HG03378 (cell line): ENCODE measurements at regions not wholly inside any gene's neighbourhood (a gene's known extent, or its start where the extent isn't known, plus 50 kb on each side); places are given as distances from the start of the nearest gene placed in this dataset.
"Not testable (repeated sequence)": the region's sequence is repeated elsewhere in the genome, so short reads cannot be mapped to it uniquely, and the experiment has no call there.

Experiments
- ATAC-seq: cut with Tn5 transposase; IDR thresholded peaks from one replicate; pipeline ENCODE4 v1.9.1; 2021; ENCODE audit warnings: mild to moderate bottlenecking, moderate library complexity; ENCODE audit not compliant: unreplicated experiment

DNA sequence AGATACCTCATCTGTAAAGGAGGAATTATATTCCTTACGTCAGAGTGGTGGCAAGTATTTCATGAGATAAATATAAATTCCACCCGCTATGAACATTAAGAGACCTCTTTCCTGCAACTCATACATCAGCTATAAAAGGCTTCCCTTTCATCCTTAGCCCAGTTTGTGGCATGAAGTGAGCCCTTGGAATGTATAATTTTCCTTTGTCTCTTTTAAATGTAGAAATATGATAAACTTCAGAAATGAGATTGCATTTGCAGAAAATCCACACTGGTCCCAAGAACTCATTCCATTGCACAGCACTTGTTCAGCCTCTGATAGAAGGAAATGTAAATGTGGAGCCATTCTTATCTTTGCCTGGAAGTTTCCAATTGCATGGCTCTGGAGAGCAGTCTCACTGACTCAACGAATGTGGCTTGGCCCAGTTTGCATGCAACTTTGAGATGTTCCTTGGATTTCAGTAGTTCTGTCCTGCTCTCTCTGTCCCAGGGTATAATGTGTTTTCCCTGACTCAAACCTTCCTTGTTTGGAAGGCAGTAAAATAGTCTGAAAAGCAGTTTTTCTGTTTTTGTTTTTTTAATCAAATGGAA is 746.4 kb downstream of the CDH11 start:
- no peak for ATAC-seq

DNA sequence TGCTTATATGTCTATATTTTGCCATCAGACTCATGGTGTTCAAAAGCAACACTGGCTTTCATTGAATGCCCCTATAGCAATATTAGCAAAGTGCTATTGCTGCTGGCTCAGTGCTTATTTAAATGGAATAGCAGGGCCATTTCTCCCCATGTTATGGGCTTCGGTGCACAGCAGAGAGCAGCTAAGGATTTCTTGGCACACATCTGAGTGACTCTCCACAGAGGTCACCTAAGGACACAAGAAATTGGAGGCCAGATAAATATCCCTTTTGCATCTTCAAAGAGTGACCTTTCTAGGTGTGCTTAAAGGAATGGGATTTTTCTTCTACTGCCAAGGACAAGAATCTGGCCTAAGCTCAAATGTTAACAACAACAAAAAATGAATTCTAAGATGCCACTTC is 751.8 kb downstream of the CDH11 start:
- ATAC-seq = no peak

DNA sequence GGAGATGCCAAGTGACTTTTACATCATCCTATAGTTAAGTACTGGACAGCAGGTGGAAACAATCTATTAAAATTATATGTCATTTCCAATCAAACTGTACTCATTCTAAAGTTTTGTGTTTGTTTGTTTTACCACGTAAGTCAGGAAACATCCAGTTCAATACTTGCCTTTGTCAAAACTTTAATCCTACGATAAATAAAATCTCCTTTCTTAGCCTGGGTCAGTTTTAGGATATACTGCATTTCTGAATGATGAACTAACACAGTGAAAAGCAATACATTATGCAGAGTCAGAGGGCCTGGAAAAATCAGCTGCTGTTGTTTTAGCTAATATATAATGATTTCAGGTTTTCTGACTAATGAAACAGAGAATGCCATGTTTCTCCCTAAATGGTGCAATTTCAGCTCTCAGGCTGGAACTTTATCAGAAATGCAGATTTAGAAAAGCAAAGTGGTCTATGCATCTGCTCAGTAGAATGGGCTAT is 756.4 kb downstream of the CDH11 start:
- no peak for ATAC-seq

DNA sequence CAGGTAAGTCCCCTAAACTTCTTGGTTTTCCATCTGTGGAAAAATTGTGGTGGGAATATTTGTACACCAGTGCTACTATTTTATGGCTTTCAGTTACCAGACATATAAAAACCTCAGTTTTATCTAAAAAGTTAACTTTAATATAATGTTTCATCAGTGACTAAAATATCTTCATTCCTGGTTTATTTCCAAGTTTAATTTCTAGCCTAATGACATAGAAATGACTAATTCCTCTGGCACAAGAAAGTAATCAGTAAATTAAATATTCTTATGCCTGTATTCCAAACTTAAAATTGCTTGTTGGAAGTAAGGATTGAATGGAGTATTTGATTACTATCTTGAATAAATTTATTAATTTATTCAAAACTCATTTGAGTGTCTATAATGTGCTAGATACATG is 757.0 kb downstream of the CDH11 start:
- no peak for ATAC-seq

DNA sequence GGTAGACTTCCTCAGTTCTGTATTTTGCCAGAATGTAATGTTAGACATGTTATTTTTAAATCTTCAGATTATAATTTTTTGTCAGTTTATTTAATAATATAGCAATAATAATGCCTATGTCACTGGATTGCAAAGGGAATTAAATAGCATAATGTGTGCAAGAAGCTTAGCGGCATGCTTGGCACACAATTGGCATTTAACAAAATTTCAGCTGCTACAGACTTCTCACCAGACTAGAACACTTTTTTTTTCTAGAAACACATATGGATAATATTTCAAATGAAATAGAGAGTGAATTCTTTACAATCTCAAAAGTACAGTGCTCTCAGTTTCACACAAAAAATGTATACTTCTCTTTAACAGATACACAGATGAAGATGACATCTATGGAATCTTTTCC is 757.4 kb downstream of the CDH11 start:
- ATAC-seq = no peak

DNA sequence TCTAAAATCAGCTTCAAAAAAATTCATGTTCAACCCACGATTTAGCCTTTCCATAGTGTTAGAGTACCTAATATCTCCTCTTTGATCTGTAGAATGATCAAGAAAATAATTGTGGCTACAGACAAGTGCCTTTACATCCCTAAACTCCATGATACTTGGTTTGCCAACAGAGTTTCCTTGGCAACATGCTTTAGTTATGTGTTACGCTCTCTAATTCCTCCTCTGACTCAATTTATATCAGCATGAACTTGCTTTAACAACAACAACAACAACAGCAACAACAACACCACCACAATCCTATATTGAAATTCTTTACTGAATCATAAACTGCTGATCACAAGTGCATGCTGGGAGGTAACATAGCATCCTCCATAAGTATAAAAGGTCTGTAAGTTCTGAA is 757.8 kb downstream of the CDH11 start:
- ATAC-seq = no peak

DNA sequence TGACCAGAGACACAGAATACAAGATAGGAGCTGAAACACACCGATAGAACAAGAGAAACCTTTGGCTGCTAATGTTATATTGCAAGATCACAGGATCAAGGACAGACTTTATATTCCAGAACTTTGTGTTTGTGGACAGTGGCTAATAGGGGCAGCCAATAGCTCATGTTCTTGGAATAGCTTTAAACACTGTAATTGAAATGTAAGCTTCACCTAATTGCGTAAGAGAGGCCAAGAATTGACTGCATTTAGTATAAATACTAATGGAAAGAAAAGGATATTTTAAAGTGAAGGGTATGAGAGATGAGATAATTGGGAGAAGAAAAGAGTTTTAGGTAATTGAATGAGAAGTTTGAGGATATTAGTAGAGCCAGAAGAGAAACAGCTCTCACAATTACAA is 758.8 kb downstream of the CDH11 start:
- ATAC-seq = no peak

DNA sequence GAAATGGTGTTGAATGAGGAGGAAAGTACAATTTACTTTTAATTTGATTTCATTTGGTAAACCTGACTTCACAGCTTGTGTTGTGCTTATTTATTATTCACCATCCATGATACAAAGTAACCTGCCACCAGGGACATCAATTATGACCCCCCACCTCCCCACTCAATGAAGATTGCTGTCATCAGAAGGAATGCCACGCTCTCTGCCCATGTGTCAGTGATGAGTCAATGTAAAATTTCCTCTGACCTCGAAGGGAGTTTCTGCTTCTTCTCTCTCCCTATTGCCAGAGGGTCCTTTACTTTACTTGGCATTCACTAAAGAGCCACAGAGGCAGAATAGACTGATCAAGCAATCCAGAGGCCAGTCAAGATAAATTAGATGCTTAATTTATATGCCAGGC is 759.7 kb downstream of the CDH11 start:
- no peak for ATAC-seq

DNA sequence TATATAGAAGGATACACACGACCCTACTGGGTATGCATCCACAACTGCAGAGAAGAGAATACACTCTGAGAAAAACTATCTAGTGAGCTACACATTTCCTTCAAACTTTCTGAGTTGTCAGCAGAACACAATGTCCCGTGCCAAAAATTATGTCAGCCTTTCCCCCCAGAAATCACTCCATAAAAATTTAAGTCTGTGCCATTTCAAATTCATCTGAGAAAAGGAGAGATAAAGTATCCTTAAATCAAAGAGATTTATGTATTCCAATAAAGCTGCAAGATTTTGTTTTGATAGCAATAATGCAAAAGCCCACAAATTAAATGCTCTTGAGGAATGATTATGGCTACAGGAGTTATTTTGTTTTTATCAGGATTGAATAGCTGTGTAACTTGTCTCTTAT is 760.1 kb downstream of the CDH11 start:
- no peak for ATAC-seq

DNA sequence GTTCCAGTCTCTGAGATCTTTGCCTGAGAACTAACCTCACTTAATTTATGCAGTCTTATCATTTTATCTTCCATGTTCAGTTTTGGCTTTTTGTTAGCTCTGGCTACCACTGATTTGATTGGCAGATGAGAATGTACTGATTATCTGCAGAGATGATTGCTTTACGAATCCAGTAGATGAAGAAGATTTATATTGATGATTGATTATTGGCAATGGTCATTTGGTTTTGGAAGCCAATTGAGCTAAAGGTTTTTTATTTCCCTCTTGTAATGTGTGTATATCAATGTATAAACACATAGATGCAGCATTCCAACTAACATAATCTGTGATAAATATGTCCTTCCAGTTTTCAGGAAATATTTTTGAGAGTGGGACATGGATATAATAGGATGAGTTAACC is 763.6 kb downstream of the CDH11 start:
- no peak for ATAC-seq

DNA sequence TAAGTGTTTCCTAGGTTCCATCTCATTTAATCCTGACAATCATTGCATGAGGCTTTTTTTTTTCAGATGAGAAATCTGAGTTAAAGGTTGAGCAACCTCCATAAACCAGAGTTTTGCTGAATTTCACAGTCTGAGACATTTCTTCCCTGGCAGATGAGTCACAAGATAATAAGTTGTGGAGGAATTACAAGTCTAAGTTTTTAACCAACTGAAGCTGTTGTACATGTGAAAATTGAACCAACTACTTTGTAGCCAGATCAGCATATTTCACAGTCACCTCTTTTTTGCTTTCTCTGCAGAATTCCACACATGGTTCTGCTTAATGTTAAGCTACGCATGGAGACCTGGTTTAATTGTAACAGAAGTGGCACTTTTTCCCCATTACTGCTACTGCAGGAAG is 765.6 kb downstream of the CDH11 start:
- ATAC-seq = no peak

DNA sequence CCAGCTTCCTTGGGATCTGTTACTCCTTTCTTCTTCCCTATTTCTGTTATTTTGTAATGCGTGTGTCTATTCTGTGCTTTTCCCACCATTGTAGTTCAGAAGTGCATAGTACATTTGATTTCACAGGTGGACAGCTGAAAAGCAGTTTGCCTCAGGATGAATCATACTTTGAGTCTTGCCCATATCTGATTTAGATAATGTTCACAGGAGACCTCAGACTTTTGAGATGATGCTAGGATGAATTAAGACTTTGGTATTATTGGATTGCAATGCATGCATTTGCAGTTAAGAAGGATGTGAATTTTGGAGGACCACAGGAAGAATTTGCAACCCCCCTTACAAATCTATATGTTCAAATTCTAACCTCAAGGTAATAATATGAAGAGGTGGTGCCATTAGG is 769.6 kb downstream of the CDH11 start:
- ATAC-seq = no peak

DNA sequence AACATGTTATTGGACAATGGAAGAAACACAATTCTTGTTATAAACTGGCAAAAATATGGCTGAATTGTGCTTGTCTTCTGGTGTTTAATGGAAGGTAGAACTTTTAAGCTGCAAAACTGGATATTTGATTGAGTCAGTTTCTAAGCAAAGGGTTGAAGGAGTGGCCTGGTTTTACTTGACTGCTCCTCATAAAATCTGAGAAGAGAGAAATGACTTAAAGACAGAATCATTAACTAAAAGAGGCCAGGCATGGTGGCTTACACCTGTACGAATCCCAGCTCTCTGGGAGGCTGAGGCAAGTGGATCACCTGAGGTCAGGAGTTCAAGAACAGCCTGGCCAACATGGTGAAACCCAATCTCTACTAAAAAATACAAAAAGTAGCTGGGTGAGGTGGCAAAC is 770.7 kb downstream of the CDH11 start:
- ATAC-seq = no peak

DNA sequence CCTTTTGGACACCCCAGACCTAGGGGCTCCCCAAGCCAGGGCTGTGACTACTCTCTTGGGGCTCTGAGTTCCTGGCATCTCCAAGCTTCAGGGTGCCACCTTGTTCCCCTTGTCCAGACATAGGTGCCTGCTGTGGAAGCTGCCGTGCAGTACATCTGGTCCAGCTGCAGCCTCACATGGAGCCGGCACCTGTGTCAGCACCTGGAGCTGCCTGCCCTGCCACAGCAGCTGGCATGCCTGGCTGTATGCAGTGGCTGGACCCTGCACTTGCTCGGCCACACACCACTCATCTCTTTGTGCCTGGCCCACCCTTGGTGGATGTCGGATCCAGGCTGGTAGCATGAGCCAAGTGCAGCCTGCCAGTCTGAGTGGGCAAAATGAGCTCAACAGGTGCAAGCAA is 775.8 kb downstream of the CDH11 start:
- ATAC-seq = no peak

DNA sequence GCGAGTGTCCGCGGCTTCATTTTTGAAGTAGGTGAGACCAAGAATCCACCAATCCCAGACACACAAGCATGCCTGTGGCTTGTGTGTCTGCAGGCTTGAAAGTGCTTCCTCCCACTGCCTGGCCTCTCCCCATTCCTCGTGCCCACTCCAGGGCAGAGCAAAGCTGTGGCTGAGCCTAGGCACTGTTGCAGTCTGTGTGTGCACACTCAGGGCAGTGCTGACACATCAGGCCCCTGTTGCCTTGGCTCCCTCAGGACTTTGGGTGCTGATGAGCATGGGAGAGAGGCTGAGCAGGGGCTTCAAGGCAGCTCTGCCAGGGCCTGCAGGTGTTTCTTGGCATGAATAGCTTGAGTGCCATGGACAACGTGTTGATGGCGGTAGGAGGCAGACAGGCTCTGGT is 776.7 kb downstream of the CDH11 start:
- ATAC-seq = no peak

DNA sequence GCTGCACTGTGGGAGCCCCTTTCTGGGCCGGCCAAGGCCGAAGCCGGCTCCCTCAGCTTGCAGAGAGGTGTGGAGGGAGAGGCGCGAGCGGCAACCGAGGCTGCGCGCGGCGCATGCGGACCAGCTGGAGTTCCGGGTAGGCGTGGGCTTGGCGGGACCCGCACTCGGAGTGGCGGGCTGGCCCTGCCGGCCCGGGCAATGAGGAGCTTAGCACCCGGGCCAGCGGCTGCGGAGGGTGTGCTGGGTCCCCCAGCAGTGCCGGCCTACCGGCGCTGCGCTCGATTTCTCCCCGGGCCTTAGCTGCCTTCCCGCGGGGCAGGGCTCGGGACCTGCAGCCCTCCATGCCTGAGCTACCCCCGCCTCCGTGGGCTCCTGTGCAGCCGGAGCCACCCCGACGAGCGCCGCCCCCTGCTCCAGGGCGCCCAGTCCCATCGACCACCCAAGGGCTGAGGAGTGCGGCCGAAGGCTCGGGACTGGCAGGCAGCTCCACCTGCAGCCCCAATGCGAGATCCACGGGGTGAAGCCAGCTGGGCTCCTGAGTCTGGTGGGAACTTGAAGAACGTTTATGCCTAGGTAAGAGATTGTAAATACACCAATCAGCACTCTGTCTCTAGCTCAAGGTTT is 777.9 kb downstream of the CDH11 start:
- not testable (repeated sequence) for ATAC-seq

DNA sequence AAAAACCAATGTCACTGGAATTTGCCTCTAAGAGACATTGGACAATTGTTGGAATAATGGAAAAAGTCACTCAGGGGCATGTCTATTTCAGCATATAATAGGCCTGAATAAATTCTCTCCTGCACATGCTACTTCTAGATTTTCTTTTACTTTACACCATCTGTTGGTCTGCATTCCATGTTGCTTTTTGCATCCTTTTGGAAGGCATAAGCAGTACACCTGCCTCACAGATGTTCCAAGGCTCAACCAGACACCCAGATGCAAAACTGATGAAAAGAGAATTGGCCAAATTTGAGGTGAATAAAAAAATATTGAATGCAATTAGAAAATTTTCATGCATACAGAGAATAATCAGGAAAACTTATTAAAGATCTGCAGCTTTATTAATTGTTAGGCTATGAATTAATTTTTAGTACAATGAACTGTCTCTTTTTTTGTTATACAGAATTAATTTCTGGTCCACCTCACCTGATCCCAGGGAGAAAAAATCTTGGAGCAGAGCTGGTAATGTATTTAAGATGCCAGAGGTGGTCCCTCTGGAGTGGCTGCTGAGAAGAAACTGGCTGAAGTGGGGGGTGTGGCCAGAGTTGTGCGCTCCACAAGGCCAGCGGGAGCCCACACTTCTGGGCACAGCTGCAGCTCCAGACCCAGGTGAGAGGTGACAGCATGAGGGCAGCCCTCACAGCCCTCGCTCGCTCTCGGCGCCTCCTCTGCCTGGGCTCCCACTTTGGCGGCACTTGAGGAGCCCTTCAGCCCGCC is 778.6 kb downstream of the CDH11 start:
- ATAC-seq = no peak

DNA sequence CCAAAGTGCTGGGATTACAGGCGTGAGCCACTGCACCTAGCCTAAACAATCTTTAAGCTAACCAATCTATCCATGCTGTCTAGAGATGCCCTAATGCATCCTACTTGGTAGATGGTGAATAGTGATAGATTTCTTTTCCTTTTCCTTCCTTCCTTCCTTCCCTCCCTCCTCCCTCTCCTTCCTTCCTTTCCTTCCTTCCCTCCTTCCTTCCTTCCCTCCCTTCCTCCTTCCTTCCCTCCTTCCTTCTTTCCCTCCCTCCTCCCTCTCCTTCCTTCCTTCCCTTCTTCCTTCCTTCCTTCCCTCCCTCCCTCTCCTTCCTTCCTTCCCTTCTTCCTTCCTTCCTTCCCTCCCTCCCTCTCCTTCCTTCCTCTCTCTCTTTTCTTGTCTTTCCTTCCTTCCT is 780.5 kb downstream of the CDH11 start:
- not testable (repeated sequence) for ATAC-seq

DNA sequence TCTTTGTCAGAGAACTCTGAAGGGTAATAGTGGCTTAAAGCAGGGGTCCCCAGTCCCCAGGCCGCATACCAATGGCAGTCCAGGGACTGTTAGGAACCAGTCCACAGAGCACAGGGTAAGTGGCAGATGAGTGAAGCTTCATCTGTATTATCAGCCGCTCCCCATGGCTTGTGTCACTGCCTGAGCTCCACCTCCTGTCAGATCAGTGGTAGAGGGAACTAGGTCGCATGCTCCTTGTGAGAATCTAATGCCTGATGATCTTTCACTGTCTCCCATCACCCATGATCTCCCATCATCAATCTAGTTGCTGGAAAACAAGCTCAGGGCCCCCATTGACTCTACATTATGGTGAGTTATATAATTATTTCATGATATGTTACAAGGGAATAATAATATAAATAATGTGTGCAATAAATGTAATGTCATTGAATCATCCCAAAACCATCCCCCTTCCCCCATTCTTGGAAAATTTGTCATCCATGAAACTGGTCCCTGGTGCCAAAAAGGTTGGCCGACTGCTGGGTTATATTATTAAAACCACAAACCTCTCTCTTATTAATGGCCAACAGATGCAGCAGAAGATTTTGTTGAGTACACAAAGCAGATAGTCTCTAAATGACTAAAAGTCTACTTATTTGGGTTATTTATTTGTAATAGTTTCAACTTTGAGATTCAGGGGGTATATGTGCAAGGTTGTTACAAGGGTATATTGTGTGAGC is 782.7 kb downstream of the CDH11 start:
- ATAC-seq = no peak

DNA sequence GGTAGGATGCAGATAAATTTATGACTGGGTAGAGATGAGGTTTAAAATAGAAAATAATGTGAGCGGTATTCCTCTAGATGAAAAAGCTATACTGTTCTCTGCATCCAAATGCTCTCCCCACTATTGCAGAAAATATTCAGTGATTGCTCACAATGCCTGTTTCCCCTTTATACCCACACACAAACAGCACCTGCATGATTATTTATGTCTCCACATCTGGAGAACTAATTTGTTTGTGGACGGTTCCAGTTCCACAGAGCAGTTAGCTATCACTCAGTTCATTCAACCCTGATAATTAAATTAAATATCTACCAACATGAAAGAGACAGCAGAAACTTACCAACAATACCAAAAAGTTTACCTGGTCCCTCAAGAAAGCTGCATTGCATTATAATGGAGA is 800.0 kb downstream of the CDH11 start:
- no peak for ATAC-seq

DNA sequence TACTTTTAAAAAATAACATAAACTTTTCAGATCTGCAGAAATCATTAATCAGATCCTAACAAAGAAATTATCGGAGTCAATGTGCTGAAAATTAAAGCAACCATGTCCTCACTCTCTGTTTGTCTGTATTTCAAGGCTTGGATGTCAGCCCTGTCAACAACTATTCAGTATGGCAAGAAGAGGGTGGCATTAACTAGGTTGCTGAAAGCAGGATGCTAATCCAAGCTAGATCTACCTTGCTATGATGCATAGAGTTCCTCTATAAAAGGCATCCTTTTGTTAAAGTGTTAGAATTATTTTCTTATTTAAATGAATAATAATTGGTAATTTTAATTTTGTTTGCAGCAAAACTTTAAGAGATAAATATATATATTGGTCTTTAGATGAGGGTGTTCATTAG is 800.8 kb downstream of the CDH11 start:
- ATAC-seq = no peak

DNA sequence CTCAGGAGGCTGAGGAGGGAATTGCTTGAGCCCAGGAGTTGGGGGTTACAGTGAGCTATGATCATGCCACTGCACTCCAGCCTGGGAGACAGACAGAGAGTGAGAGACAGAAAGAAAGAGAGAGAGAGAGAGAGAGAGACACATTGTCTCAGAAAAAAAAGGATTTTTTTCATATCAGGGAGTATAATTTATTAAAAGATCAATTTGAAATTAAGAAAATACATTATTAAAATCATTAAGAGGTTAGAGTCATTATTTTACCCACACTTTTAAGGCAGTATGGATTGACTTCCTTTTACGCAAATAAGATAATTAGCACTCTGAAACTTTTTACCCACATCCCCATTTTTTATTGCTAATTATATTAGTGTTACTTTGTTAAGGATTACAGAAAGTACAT is 804.3 kb downstream of the CDH11 start:
- no peak for ATAC-seq
